Activated CD8-positive, alpha-beta memory T cell treated with anti-CD3 and anti-CD28 coated beads, Interleukin-2, amount 50 U/mL, for 24 hours (primary cell): ENCODE measurements at regions not wholly inside any gene's neighbourhood (a gene's known extent, or its start where the extent isn't known, plus 50 kb on each side); places are given as distances from the start of the nearest gene placed in this dataset.

Experiments used
- DNase-seq: peaks from one replicate; pipeline ENCODE4 v3.0.0-alpha.2; 2020; ENCODE audit errors: extremely low read depth

DNA sequence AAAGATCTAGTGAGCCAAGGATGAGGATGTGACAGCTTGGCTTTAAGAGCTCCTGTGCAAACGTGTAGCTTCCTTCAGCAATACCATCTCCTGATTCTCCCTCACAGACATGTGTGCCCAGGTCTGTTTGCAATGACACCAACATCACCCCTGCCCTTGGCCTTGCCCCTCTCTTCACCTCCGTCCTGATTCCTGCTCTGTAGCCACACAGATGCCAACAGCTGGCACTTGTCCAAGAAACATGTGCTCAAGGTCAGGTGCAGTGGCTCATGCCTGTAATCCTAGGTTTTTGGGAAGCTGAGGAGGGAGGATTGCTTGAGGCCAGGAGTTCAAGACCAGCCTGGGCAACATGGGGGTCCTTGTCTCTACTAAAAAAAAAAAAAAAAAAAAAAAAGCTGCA, 103.8 kb upstream of the CRHR1 start:
- no peak for DNase-seq

DNA sequence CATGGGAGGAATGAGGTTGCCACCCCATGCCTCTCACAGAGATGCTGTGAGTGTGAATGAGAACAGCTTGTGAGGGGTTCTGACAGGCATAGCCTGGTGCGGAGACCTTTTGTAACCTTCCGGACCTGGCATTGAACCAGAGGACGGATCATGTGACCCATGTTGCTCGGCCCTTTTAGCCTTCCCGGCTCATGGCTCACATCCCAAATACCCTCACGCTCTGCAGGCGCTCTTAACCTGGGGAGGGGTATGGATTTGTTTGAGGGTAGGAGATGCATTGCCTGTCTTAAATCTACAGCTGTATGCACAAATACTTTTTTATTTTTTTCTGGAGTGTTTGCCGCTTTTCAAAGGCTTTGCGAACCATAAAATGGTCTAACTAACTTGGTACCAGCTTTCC, 102.4 kb upstream of the CRHR1 start:
- DNase-seq = no peak

DNA sequence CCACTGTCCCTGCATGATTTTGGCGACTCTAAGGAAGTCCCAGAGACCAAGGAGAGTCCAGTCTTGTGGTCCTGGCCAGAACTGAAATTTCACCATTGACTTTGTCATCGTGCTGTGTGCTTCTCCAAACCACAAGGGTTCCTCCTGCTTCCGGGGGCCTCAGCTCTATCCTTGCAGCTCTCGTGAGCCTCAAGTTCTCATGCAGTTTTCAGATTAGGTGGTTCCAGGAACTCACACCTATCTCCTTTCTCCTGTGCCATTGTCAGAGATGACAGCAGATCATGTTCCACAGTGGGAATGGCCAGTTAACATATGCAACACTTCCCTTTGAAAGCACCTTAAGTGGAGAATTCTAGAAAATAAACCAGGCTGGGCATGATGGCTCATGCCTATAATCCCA, 97.9 kb upstream of the CRHR1 start:
- DNase-seq = no peak

DNA sequence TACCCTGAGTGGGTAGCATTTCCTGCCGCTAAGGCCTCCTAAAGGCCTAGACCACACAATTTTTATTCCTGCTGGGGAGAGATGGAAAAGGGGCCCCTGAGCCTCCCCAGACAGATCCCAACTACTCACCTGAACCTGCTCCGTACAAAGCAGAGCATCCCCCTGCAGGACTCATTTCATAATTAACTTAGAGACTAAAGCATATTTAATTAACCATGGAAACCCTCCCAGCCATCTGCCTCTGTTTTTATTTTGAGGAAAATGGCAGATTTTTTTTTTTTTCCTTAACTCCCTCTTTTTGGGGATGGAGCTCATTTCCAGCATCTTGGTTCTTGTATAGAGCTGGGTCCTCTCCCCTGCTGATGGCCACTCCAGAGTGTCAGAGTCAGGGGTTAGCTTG, 96.5 kb upstream of the CRHR1 start:
- no peak for DNase-seq

DNA sequence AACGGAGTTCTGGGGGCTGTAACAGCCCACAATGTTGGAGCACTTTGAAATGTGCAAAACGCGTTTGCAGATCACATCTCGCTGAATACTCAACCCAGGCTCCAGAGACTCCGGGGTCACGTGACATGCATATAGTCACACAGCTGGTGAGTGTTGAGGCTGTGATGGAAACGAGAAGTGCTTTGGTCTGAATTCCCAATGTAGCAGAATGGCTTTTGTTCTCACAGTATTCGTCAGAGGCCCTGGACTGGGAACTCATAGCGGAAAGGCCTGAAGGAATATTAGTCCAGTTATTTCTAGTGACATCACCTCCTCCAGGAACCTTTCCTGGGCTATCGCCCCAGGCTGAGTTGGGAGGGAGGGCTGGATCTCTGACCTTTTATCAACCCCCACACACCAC, 95.8 kb upstream of the CRHR1 start:
- DNase-seq = no peak

DNA sequence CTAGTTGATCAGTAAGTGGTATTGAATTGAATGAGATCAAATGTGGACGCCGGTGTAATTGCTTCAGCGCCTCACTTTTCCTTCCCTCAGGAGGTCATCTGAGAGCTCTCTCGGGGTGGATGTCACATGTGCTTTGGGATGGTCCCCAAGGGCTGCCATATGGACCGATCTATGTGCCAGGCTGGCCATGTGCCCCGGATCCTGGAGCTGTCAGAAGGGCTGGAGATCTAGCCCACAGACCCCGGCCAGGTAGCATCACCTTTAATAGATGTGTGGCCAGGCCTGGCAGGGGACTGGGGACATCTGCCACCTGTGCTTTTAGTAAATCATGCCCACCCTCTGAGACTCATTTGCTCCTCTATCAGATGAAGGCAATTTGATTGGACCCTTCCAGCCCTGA, 95.3 kb upstream of the CRHR1 start:
- no peak for DNase-seq

DNA sequence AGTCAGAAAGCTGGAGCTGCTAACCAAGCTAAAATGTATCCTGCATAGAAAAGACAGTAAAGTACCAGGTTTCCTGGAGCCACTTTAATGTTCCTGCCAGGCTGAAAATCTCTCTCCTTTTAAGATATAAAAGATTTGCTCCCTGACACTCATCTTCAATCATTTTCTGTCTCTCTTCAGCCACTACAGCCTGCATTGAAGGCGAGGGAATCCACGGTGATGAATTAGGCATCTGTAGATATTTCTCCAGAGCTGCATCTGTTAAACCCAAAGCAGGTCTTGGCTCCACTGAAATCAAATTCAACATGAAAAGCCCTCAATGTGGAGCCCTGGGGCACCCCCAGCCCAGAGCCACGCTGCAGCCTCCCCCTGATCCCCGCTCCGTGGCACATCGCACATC, 94.7 kb upstream of the CRHR1 start:
- no peak for DNase-seq

DNA sequence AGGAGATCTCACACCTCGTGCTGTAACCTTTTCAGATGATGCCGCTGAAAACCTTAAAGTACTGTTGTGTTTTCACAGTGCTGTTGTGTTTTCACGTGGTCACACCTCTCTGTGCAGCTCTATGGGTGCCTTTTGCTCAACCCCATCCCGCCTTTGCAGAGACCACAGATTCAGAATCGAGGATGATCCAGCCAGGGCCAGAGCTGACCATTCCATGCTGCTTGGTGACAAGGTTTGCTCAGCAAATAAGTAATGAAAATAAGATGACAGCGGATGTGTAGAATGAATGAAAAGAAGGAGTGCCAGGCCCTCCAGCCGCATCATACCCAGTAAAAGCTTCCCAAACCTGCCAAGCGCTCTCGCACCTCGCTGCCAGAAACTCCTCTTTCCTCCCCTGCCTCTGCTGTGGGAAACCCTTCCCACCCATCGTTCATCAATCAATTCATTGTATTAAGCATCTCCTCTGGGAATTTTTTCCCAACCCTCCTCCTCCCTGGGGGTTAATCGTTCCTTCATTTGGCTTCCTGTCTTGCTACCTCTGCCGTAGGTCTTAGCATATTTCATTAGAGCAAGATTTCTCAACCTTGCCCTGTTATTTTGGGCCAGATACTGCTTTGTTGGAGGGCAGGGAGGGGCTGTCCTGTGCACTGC, 93.4 kb upstream of the CRHR1 start:
- DNase-seq = no peak

DNA sequence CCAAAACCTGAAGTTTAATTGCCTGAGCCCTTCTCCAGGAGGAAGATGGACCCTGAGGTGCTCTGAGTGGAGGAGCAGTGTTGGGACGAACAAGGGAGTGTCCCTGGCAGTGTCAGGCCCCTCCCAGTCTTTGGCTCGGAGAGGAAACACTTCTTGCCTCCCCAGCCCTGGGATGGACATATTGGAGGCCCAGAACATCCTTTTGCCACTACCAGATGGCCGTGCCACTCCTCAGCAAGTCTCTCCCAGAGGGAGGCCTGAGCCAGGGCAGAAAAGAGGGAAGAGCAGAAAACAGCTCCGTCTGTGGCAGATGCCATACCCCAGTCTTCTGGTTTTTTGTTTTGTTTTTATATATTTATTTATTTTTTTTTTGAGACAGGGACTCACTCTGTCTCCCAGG, 91.5 kb upstream of the CRHR1 start:
- no peak for DNase-seq

DNA sequence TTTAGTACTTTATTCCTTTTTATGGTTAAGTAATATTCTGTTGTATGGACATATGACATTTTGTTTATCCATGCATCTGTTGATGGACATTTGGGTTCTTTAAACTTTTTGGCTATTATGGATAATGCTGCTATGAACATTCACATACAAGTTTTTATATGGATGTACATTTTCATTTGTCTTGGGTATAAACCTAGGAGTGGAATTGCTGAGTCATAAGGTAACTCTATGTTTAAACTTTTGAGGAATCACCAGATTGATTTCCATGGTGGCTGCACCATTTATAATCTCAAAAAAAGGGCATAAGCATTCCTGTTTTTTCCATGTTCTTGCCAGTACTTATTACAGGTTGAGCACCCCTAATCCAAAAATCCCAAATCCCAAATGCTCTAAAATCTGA, 90.3 kb upstream of the CRHR1 start:
- no peak for DNase-seq

DNA sequence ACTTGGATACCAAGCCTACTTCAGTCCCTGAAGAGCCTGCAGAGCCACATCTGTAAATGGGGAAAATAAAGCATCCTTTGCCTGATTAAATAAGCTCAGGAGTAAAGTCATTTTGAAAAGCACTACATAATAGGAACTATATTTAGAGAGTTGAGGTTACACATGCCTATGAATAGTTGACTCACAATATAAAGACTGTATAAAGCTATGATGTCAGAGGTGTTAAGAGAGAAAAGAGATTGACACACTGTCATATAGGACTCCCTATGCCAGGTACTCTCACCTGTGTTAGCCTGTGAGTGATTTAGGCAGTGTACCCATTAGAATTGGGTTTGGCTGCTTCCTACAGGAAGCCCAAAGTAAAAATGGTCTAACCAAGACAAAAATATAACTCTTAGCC, 87.7 kb upstream of the CRHR1 start:
- no peak for DNase-seq

DNA sequence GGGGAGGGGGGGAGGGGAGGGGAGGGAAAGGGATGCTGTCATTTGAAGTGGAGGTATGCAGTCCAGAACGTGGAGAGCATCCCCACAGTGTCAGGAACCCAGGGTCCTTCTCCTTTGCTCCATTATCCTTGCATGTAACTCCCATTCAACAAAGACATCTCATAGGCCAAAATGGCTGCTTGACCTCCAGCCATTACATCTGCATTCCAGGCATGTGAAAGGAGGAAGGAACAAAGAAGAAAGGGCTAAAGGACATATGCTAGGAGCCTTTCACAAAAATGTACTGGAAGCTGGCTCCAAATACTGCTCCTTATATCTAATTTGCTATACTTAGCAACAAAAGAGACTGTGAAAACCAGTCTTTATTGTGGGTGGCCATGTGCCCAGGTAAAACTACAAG, 87.0 kb upstream of the CRHR1 start:
- DNase-seq = no peak

DNA sequence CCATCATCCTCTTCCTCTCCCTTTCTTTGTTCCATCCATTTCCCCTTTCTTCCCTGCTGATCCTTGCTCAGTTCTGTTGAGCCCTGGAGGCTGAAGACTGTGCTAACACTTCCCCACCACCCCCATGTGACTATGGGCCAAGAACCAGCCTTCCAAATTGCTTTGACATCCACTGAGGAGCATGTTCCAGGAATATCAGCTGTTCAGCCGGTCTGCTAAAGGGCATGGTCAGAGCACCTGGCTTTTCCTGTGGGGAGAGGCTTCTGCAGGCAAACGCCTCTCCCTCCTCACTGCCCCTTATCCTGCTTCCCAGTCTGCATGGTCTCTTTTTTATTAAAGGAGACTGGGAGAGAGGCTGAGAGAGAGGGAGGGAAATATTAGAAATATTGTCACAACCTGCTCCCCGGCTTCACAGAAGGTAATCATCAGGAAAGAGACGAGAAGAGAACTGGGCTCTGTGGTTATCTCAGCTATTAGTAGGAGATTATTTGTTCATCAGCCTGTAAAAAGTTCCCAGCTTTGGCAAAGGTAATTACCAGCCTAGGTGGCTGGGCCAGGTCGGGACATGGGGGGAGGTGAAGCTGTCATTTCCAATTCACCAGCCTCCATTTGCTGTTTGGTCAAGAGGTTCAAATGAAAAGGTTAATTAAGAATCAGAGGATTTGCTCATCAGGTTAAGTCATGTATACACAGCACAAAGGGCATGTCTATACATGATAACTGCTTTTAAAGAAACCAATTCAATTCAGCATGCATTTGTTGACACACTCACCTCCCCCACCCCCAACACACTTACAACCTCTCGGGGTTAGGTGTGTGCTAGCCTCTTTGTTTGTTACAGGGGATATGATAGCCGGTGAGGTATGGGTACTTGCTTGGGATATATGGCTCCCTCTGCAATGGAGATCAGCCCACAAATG, 83.7 kb upstream of the CRHR1 start:
- DNase-seq = no peak

DNA sequence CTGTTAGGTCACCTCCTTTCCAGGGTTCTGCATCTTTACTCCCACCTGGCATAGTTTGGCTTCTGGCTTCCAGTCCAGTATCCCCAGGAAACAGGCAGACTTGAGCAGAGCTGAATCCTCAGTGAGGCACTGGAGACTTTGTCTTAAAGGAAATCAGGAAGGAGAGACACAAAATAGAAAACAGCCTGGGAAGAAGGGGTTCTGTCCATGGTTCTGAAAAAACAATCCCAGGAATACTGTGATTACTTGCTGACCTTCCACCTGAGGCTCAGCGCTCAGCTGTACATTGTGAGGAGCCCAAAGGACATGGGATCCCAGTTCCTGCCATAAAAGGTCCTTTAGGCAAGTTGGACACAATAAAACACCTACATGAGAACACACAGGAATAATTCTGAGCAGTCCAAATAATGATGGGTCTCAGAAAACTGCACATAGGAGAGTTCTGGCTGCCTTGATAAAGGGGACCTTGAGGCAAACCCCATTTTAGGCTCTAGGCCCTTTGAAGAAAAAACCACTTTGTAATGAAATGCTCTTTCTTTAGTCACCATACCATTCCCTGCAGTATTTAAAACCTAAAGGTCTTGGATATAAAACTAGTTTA, 81.4 kb upstream of the CRHR1 start:
- no peak for DNase-seq

DNA sequence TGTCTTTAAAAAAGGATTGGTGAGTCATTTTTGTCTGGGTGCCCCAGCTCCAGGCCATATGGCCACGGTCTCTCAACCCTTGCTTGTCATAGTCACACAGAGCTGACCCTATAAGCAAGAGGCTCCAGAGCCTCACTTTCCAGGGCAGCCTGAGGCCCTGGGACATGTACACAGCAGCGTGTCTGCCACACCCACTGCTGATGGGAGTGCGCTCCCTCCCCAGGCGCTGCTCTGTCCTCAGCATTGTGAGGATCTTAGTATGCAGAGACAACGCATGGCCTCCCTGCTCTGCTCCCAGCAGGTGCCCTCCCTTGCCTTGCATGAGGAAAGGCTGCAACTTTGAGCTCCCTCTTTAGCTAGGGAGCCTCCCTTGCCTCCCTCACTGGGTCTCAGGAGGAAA, 80.8 kb upstream of the CRHR1 start:
- no peak for DNase-seq

DNA sequence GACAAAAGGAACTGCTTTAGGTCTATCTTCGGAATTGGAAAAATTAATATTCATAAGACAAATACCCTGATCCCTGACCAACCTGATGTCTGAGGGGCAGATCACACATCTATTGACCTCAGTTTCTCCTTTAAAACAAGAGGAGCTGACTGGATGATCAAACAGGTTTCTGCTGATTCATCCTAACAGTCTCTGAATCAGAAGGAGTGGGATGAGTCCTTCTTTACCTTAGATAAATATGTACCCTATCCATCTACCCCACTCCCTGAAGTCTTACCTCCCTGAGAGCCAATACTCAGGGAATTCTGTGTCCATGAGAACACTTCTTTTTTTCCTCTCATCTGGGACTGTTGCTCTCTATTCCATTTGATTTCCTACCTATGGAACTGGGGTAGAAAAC, 80.3 kb upstream of the CRHR1 start:
- DNase-seq = no peak

DNA sequence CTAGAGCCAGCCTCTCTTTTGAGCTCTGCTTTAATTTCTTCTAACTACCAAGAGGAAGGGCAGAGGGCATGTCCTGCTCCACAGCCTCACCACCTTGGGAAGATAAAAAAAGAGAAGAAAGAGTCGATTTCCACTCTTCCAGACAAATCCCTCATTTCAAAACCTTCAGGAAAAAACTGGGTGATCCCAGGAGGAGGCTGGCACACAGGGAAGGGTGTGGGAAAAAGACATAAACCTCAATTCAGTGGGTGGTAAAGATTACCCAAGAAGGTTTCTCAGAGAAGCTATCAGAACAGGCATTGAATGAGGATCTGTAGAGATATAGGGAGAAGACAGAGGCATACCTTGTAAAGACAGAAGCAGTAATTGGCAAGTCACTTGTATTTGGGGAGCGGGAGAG, 79.9 kb upstream of the CRHR1 start:
- DNase-seq = no peak

DNA sequence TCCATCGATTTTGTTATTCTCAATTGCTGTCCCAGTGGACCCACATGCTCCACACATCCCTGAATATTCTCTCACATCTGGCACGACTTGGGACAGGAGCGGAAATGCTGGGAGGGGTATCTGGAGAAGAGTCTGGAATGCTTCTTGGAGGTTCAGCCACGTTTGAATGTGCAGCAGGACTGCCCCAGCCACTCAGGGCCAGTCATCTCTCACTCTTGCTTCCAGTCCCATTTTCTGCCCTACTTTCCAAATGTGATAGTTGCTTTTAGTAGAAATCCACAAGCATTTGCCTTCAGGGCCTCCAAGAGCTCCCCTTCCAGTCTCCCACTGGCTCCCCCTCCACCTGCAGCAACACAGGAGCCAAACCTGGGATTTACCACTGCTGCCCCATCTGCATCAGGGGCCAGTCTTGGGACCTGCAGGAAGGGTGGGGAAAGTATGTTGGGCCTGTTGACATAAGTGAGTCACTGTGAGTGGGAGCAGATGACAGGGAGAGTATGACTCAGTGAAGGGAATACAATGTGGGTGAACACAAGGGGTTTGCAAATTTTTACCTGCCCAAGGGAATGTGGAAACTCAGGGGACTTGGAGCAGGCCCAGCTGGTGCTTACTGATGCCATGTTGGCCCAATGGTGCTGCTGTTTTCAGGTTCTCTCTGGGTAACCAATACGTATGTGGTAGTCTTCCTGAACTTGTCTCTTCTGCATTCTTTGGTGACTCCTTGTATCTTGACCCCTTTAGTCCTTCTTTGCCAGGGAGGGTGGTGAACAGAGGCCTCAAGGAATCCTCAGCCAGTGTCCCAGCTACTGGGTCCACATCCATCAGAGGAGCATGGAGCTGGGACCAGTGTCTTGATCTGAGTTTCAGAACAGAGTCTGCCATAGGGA, 78.8 kb upstream of the CRHR1 start:
- no peak for DNase-seq

DNA sequence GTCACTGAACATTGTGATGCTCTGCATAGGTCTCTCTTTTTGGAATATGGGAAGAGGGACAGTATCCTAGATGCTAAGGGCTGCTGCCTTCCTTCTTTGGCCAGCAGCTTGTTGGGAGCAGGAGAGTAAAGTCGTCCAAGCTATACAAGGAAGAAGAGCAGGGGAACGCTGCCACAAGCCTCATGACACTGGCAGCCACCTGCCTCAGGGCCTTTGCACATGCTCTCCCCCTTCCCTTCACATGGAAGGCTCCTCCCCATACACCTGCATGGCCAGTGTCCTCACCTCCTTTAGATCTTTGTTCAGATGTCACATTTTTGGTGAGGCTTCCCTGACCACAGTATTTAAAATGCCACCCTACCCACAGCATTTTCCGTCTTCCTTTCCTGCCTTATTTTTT, 78.1 kb upstream of the CRHR1 start:
- DNase-seq = no peak

DNA sequence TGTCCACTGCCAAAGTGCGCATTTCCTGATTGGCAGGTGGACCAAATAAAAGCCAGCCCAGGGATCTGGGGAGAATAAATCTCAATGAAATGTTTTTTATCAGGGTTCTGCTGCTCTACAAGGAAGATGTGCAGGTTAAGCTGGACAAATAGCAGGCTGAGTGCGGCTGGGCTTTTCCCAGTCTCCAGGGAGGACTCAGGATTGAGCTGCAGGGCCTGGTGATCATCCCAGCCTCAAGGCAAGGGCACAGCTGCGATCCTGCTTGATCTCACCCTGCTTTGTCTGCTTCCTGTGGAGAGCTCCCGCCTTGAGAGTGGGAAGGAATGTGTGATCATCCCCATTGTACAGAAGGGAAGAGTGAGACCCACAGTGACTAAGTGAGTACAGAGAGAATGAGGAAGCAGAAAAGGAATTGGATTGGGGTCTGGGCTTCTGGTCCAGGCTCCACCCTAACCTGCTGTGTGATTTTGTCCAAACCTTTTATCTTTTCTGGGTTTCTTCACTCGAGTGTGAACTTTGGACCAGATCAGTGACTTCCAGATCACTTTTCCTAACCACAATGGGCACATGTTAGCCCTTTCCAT, 75.3 kb upstream of the CRHR1 start:
- no peak for DNase-seq

DNA sequence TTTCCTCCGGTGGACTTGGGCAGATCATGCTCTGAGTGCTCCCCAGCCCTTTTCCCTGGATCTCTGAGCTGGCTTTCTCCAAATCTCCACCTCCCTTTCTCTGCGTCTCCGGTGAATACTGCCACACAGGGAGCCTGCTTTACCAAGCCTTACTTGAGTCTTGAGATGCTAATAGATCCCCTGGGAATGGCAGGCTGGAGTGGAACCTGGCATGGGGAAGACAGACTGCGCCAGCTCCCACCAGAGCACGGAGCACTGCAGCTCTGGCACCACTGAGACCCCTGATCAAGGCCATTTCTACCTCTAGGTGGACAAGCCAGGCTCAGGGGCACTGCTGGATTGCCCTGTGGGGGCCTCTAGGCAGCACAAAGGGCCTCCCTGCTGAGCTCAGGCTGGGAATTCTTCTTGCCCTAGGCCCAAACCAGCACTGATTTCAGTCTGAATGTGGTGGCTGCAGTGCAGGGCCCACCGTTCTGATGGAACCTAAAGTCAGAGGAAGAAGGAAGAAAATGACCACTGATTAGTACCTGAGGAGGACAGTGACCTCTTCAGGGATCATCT, 74.3 kb upstream of the CRHR1 start:
- no peak for DNase-seq
